Activated CD8-positive, alpha-beta memory T cell treated with anti-CD3 and anti-CD28 coated beads, Interleukin-2, amount 50 U/mL, for 4 hours (primary cell): ENCODE measurements at regions not wholly inside any gene's neighbourhood (a gene's known extent, or its start where the extent isn't known, plus 50 kb on each side); places are given as distances from the start of the nearest gene placed in this dataset.

Source experiments
- DNase-seq: peaks from one replicate; pipeline ENCODE4 v3.0.0-alpha.2; 2020

- no peak for DNase-seq
These were observed 504.7 kb upstream of the NR2F2 start for GRCh38 chr15:95825671-95826411.

- DNase-seq = no peak
These were observed 503.9 kb upstream of the NR2F2 start for GRCh38 chr15:95826412-95827195.

- DNase-seq = no peak
These were observed 501.4 kb upstream of the NR2F2 start for GRCh38 chr15:95829062-95829461.

GRCh38 chr15:95830281-95830680 lies 500.2 kb upstream of the NR2F2 start:
- DNase-seq = no peak

- DNase-seq = no peak
These were observed 497.8 kb upstream of the NR2F2 start for GRCh38 chr15:95832668-95833067.

GRCh38 chr15:95834028-95834804 lies 496.3 kb upstream of the NR2F2 start:
- no peak for DNase-seq

GRCh38 chr15:95836536-95836935 lies 494.0 kb upstream of the NR2F2 start:
- DNase-seq = no peak

- no peak for DNase-seq
These were observed 493.0 kb upstream of the NR2F2 start for GRCh38 chr15:95837341-95838004.

- DNase-seq = no peak
These were observed 491.1 kb upstream of the NR2F2 start for GRCh38 chr15:95839367-95839782.

GRCh38 chr15:95840004-95840403 lies 490.5 kb upstream of the NR2F2 start:
- DNase-seq = no peak

GRCh38 chr15:95840855-95841254 lies 489.6 kb upstream of the NR2F2 start:
- DNase-seq = no peak

GRCh38 chr15:95842576-95842975 lies 487.9 kb upstream of the NR2F2 start:
- DNase-seq = no peak

GRCh38 chr15:95843241-95843910 lies 487.1 kb upstream of the NR2F2 start:
- DNase-seq = no peak

- DNase-seq = no peak
These were observed 484.5 kb upstream of the NR2F2 start for GRCh38 chr15:95845862-95846515.

GRCh38 chr15:95848126-95848525 lies 482.4 kb upstream of the NR2F2 start:
- no peak for DNase-seq

GRCh38 chr15:95850837-95851236 lies 479.7 kb upstream of the NR2F2 start:
- DNase-seq = no peak

- DNase-seq = no peak
These were observed 477.1 kb upstream of the NR2F2 start for GRCh38 chr15:95853350-95853749.

GRCh38 chr15:95857124-95857757 lies 473.3 kb upstream of the NR2F2 start:
- no peak for DNase-seq

GRCh38 chr15:95857758-95858157 lies 472.7 kb upstream of the NR2F2 start:
- no peak for DNase-seq

- DNase-seq = no peak
These were observed 470.1 kb upstream of the NR2F2 start for GRCh38 chr15:95860406-95860805.

GRCh38 chr15:95864467-95864886 lies 466.0 kb upstream of the NR2F2 start:
- DNase-seq = no peak
